ENCODE measurements at regions not wholly inside any gene's neighbourhood (a gene's known extent, or its start where the extent isn't known, plus 50 kb on each side); places are given as distances from the start of the nearest gene placed in this dataset.

DNA sequence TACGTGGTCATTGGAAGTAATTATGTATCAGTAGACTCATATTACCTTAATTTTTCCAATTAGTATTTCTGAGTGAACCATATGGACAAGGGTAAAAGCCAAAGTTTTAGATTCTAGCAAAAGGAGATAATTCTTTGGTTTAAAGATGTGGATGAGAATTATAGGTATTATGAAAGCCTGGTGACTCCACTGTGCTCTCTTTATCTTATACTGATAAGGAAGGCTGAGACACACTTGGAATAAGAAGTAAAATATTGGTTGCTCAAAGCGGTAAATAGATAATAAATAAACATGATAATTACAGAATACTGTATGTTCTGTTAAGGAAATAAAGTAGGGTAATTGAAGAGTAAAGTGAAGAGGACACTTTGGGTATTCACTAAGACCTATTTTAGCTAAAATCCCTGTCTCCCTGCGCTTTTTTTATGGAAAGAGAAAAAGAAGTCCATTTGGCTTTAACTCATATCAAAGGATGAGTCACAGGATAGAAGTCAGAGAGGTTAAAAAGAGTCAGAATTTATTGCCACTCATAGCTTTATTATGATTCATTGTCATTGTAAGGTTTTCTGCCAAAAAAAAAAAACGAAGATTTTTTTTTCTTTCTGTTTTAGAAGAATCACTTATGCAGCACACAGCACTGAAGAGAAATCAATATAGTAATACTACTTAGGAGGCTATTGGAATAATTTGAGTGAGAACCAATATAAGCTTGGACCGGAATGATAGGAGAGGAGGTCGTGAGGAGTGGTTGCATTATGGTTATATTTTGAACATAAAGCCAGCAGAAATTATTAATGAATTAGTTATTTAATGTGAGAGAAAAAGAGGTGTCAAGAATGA, 2463.1 kb downstream of the ARAP2 start:
- no peak overlapping the region for H3K27ac ChIP-seq (ENCODE audit: low read length)
- H3K27me3 ChIP-seq (ENCODE audit: control insufficient read depth, insufficient read depth, low read length) = no peaks in the 10 kb centered on the region
- no peak for ATAC-seq
- no peaks in the 10 kb centered on the region for H3K9me3 ChIP-seq (ENCODE audit: control insufficient read depth, insufficient read depth, low read depth, low read length)
- in situ Hi-C loops (cut with HindIII; ENCODE audit: low pct_unique_long_range_greater_than_20kb, low sequenced_read_pairs) = no loop called here
- no peak overlapping the region for H3K4me3 ChIP-seq (ENCODE audit: low read depth in 2 of 2, low read length in 2 of 2)
- no TSS peak for BruUV-seq (replicated peaks)
- H3K36me3 ChIP-seq (ENCODE audit: control insufficient read depth, insufficient read depth, low read length) = no peaks in the 10 kb centered on the region; the same call in 1 of the 2 replicates
- no peak for DNase-seq (ENCODE audit: low read depth, low spot score)
- ChIA-PET CTCF (interaction anchor here (0.6 kb wide), 1 partner anchor 703 kb away, joined by 6 read pairs; no protein-coding TSS in a partner anchor), POLR2A (interaction anchor here (0.6 kb wide), 1 partner anchor 80 kb away, joined by 15 read pairs; no protein-coding TSS in a partner anchor)
- TF ChIP-seq, protein P1, sequence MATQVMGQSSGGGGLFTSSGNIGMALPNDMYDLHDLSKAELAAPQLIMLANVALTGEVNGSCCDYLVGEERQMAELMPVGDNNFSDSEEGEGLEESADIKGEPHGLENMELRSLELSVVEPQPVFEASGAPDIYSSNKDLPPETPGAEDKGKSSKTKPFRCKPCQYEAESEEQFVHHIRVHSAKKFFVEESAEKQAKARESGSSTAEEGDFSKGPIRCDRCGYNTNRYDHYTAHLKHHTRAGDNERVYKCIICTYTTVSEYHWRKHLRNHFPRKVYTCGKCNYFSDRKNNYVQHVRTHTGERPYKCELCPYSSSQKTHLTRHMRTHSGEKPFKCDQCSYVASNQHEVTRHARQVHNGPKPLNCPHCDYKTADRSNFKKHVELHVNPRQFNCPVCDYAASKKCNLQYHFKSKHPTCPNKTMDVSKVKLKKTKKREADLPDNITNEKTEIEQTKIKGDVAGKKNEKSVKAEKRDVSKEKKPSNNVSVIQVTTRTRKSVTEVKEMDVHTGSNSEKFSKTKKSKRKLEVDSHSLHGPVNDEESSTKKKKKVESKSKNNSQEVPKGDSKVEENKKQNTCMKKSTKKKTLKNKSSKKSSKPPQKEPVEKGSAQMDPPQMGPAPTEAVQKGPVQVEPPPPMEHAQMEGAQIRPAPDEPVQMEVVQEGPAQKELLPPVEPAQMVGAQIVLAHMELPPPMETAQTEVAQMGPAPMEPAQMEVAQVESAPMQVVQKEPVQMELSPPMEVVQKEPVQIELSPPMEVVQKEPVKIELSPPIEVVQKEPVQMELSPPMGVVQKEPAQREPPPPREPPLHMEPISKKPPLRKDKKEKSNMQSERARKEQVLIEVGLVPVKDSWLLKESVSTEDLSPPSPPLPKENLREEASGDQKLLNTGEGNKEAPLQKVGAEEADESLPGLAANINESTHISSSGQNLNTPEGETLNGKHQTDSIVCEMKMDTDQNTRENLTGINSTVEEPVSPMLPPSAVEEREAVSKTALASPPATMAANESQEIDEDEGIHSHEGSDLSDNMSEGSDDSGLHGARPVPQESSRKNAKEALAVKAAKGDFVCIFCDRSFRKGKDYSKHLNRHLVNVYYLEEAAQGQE (IDR thresholded peaks at IDR 0.05; ENCODE audit: insufficient read depth in 1 of 2, low read depth in 2 of 2, low read length in 1 of 2) = no peak
- TF ChIP-seq SIN3A (IDR thresholded peaks at IDR 0.05; ENCODE audit: borderline replicate concordance, insufficient read depth, low read depth, low read length) = no peak
- no peak for TF ChIP-seq TCF7L2 (IDR thresholded peaks at IDR 0.05; ENCODE audit: low read depth, low read length)
- no peak for TF ChIP-seq POLR2AphosphoS5 (IDR thresholded peaks at IDR 0.05; ENCODE audit: low read depth, low read length)
- H3K4me1 ChIP-seq (ENCODE audit: control insufficient read depth, insufficient read depth, low read length) = no peaks in the 10 kb centered on the region
- intact Hi-C loops (cut with micrococcal nuclease; ENCODE audit: unreplicated experiment) = no loop called here

- no peaks in the 10 kb centered on the region; the same call in 1 of the 2 replicates for H3K36me3 ChIP-seq (ENCODE audit: control insufficient read depth, insufficient read depth, low read length)
- H3K27me3 ChIP-seq (ENCODE audit: control insufficient read depth, insufficient read depth, low read length) = no peaks in the 10 kb centered on the region
- DNase-seq (ENCODE audit: low read depth, low spot score) (no peak), ATAC-seq (no peak)
- H3K4me3 ChIP-seq (ENCODE audit: low read depth in 2 of 2, low read length in 2 of 2) = no peak overlapping the region
- intact Hi-C loops (cut with micrococcal nuclease; ENCODE audit: unreplicated experiment) (no loop called here), in situ Hi-C loops (cut with HindIII; ENCODE audit: low pct_unique_long_range_greater_than_20kb, low sequenced_read_pairs) (no loop called here)
- H3K4me1 ChIP-seq (ENCODE audit: control insufficient read depth, insufficient read depth, low read length) = no peaks in the 10 kb centered on the region
- no peak for TF ChIP-seq SIN3A (IDR thresholded peaks at IDR 0.05; ENCODE audit: borderline replicate concordance, insufficient read depth, low read depth, low read length)
- TF ChIP-seq POLR2AphosphoS5 (IDR thresholded peaks at IDR 0.05; ENCODE audit: low read depth, low read length) = no peak
- TF ChIP-seq, protein P1 (IDR thresholded peaks at IDR 0.05; ENCODE audit: insufficient read depth in 1 of 2, low read depth in 2 of 2, low read length in 1 of 2) = no peak
- no peak for TF ChIP-seq TCF7L2 (IDR thresholded peaks at IDR 0.05; ENCODE audit: low read depth, low read length)
- no peak for TF ChIP-seq CTCF (IDR thresholded peaks at IDR 0.05)
- ChIA-PET POLR2A (no interaction called here), CTCF (no interaction called here)
- H3K9me3 ChIP-seq (ENCODE audit: control insufficient read depth, insufficient read depth, low read depth, low read length) = no peaks in the 10 kb centered on the region
- no peak overlapping the region for H3K27ac ChIP-seq (ENCODE audit: low read length)
- BruUV-seq (replicated peaks) = no TSS peak
Observed at GRCh38 chr4:33785843-33786242, 2458.5 kb downstream of the ARAP2 start.

All from Panc1 (cell line).